ENCODE measurements at regions not wholly inside any gene's neighbourhood (a gene's known extent, or its start where the extent isn't known, plus 50 kb on each side); places are given as distances from the start of the nearest gene placed in this dataset.

GRCh38 chr1:88133991-88134390, 550.1 kb upstream of the PKN2 start:
- DNase-seq, result no peak

GRCh38 chr1:88134983-88135921, 548.8 kb upstream of the PKN2 start:
- no peak for DNase-seq

GRCh38 chr1:88139633-88140032, 544.4 kb upstream of the PKN2 start:
- DNase-seq, result no peak

GRCh38 chr1:88140325-88140724, 543.7 kb upstream of the PKN2 start:
- DNase-seq, result no peak

GRCh38 chr1:88141499-88142074, 542.5 kb upstream of the PKN2 start:
- no peak for DNase-seq

- no peak for DNase-seq
These were observed 538.3 kb upstream of the PKN2 start for GRCh38 chr1:88145752-88146151.

DNA sequence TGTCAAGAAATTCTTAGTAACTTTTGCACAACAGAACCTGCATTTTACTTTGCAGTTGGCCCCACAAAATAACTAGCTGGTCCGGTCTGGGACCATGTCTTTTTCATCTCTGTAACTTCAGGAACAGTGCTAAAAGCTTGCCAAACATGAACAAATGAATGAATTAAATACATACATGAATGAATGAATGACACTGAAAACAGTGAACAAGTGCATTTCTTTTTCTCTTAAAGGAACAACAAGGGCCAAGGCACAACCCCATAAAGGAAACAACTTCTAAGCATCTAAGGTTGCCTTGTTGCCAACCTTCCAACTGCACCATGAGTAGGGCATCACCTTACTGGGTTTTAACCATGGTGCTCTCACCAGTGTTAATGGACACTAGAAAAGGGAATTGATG, 534.4 kb upstream of the PKN2 start:
- DNase-seq, result no peak

DNA sequence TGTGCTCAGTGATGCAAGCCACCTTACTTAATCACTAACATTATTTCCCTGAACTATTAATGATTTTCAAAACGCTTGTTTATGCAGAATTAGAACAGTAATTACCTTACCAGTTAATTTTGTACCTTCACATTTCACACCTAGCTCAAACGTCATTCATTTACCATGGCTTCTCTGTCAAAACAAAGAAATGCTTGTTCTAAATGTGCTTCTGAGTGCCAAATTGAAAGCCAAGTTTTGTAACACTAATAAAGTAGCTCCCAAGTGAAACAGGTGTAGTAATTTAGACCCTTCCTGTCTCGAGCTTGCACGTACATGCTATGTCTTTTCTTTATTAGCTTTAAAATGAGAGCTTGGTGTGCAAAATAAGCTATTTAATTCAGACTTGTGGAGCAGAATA, 533.7 kb upstream of the PKN2 start:
- no peak for DNase-seq

DNA sequence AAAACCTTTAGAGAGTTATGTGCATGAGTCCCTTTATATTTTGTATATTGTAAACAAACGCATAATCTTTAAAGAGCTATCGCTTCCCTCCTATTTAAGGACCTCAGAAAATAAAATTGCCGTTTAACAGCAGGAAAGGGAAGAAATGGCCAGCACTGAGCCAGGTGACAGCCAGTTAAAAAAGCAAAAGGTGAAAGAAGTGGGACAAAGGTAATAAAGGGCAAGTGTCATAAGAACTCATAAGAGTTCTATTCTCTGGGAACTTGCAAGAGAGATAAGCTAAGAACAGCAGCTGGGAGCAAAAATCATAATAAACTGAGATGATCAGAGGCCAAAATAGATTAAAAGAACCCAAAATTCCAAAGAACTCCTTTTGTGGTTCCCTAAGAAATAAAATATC, 520.9 kb upstream of the PKN2 start:
- DNase-seq, result no peak

DNA sequence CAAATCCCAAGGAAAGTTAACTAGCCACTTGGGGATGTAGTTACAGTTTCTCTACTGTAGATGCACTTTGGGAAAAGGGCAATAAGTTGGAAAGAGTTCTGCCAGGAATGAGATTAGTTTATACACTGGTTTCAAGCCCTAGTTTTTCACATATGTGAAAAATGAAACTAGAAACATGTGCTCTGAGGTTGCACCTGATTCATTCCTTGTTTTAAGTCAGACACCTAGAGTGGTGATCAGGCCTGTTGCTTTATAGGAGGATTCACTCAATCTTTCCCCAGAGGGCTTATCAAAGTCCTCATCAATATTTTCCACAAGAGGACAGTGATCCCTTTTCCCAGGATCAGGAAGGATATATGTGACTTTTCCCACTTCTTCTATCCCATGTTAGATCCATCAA, 515.9 kb upstream of the PKN2 start:
- DNase-seq, result no peak

- DNase-seq, result no peak
These were observed 514.9 kb upstream of the PKN2 start for GRCh38 chr1:88169139-88169538.

- DNase-seq, result no peak
These were observed 514.1 kb upstream of the PKN2 start for GRCh38 chr1:88169939-88170338.

- no peak for DNase-seq
These were observed 508.9 kb upstream of the PKN2 start for GRCh38 chr1:88175120-88175630.

DNA sequence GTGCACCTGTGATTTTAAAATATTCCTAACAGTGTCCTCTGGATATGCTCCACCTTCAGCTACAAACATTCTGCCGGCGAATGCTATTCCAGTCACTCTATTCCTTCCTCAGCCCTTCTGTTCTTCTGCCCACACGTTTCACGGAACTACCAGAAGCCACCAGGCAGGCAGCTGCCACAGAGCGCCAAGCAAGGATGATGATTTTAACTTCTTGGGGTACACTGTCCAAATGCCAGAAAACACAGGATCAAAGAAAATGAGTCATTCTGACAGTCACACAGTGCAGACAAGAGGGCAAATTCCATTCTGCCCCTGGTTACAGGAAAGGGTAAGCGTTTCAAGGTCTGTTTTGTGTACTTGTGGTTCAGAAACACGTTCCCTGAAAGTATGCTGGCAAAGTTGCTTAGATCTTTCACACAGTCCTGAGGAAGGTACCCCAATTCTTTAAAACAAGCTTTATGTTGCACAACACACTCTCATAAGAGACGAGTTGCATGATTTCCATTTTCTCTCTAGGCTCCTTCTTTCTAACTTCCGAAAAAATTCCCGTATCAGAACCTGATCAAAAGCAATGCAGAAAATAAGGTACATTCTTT, 508.3 kb upstream of the PKN2 start:
- DNase-seq, result peak in 1 of 51 donors; percentile 47

DNA sequence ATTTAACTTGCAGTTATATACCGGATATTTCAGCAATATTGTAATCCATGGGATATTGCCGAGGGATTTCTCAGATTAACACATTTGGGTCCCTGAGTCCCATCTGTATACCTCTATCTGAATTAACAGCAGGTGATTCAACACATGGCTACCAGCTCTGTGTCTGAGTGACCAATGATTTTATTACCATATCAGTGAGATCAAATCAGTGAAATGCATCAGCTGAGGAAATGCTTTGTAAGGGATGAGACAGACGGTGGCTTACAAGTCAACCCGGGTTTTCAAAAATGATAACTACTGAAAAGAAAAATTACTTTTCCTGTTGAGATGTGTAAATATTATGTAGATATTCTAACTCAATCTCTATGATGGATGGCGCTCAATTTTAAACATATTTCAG, 504.1 kb upstream of the PKN2 start:
- no peak for DNase-seq

GRCh38 chr1:88180449-88181108, 503.5 kb upstream of the PKN2 start:
- peak in 47 of 51 donors; percentile 0 to 80 (median 43) for DNase-seq

DNA sequence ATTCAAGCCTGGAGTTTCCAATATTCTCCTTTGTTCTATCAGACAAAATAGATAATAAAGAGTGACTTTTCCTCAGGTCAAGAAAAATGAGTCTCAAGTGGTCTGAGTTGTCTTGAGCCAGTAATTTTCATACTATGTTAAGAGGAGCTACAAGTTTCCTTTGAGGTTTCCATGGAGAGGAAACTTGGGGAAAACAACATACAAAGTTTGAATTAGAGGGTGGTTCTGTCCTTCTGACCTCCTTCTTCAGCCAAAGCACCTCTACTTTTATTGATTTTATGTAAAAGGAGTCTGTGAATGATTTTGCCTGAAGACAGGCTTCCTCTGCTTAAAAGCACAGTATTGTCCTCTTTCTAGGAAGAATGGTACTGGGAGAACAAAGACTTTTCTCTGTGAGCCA, 497.2 kb upstream of the PKN2 start:
- DNase-seq, result no peak

- no peak for DNase-seq
These were observed 496.0 kb upstream of the PKN2 start for GRCh38 chr1:88188038-88188437.

- no peak for DNase-seq
These were observed 494.5 kb upstream of the PKN2 start for GRCh38 chr1:88189525-88189924.

GRCh38 chr1:88191917-88192316, 492.2 kb upstream of the PKN2 start:
- no peak for DNase-seq

DNA sequence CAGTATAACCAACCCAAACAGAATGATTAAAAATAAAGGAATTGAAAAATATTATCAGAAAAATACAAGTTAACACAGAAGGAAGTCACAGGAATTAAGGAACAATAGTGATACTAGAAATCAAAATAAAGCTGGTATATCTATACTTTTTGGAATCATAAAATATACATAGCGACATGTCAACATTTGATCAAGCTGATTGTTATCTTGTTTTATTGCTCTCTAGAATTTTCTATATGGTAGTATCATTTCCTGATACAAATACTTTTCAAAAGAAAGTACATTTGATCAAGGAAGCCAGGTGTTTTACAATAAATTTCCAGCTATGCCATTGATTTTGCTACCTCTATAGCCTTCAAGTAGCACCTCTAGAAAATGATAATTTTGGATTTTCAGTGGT, 489.5 kb upstream of the PKN2 start:
- DNase-seq, result no peak

DNA sequence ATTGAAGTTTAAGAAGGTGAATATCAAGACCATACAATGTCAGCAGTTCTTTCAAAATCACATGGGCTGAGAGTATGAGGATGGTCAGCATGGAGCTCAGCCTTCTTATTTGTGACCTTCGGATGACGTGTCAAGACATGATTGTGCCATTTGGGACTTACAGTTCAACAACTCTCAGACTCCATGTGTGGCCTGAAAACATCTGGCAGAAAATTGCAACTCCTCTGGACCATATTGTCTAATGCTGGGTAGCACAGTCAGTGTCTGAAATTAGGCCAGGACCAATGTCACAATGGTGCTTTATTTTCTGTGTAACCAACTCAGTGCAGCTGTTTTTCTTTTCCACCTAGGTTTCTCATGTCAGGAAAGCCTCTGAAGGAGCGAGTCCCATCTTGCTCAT, 483.5 kb upstream of the PKN2 start:
- DNase-seq, result no peak
